Smooth muscle cell (in vitro differentiated cells): ENCODE measurements at regions not wholly inside any gene's neighbourhood (a gene's known extent, or its start where the extent isn't known, plus 50 kb on each side); places are given as distances from the start of the nearest gene placed in this dataset.

Source experiments
- DNase-seq: peaks from one replicate; lab custom pipeline; 2025; ENCODE audit not compliant: unreplicated experiment; lab: John Stamatoyannopoulos, UW
- H2AFZ ChIP-seq: fragments of 200-600 bp; sonication (generic); 2 replicates; pipeline ENCODE4 v1.6.0; 2016; ENCODE audit warnings: antibody characterized with exemption, low read depth, mild to moderate bottlenecking
- H3F3A ChIP-seq: fragments of 200-600 bp; sonication (generic); 2 replicates; pipeline ENCODE4 v1.6.0; 2017; ENCODE audit warnings: antibody characterized with exemption, low read depth
- H3K27ac ChIP-seq: fragments of 200-600 bp; sonication (generic); 2 replicates; pipeline ENCODE4 v1.5.1; 2016; ENCODE audit warnings: low read depth, mild to moderate bottlenecking
- H3K27me3 ChIP-seq: fragments of 200-600 bp; sonication (generic); 2 replicates; pipeline ENCODE4 v1.6.1; 2016; ENCODE audit warnings: low read depth, mild to moderate bottlenecking
- H3K36me3 ChIP-seq: fragments of 200-600 bp; sonication (generic); 2 replicates; pipeline ENCODE4 v1.5.1; 2016; ENCODE audit warnings: low read depth
- H3K4me1 ChIP-seq: fragments of 200-600 bp; sonication (generic); 2 replicates; pipeline ENCODE4 v1.5.1; 2016; ENCODE audit warnings: low read depth
- H3K4me2 ChIP-seq: fragments of 200-600 bp; sonication (generic); 2 replicates; pipeline ENCODE4 v1.6.0; 2016; ENCODE audit warnings: mild to moderate bottlenecking
- H3K4me3 ChIP-seq: fragments of 200-600 bp; sonication (generic); 2 replicates; pipeline ENCODE4 v1.5.1; 2016; ENCODE audit warnings: mild to moderate bottlenecking
- H3K79me2 ChIP-seq: fragments of 200-600 bp; sonication (generic); 2 replicates; pipeline ENCODE4 v1.6.0; 2016; ENCODE audit warnings: low read depth, mild to moderate bottlenecking
- H3K9ac ChIP-seq: fragments of 200-600 bp; sonication (generic); 2 replicates; pipeline ENCODE4 v1.6.0; 2016; ENCODE audit warnings: low read depth
- H3K9me3 ChIP-seq: fragments of 200-600 bp; sonication (generic); replicated peaks from 2 replicates; pipeline ENCODE4 v1.5.1; 2016; ENCODE audit warnings: low read depth
- H4K20me1 ChIP-seq: fragments of 200-600 bp; sonication (generic); 2 replicates; pipeline ENCODE4 v1.6.0; 2016; ENCODE audit warnings: low read depth
- CTCF ChIP-seq: fragments of 200-600 bp; sonication (generic); IDR thresholded peaks from 2 replicates; pipeline ENCODE4 v1.5.1; 2017; ENCODE audit warnings: borderline replicate concordance, mild to moderate bottlenecking, antibody characterized with exemption; ENCODE audit not compliant: insufficient read depth, poor library complexity, severe bottlenecking
- WGBS: methylation state at CpG from one replicate; pipeline ENCODE4 v1.1.7; 2016; ENCODE audit warnings: low lambda C conversion rate; 5-methylcytosine and 5-hydroxymethylcytosine counted together

- WGBS: 93% methylated on average over 2 of the region's 2 CpGs
- H3F3A ChIP-seq: no peaks in the 10 kb centered on the region
These were observed 586.9 kb upstream of the KIRREL3 start for GRCh38 chr11:127587511-127587910.

GRCh38 chr11:127576210-127576609 is 575.6 kb upstream of the KIRREL3 start:
- no peak overlapping the region for H2AFZ ChIP-seq
- H3K4me1 ChIP-seq: no peaks in the 10 kb centered on the region
- no peaks in the 10 kb centered on the region for H3K36me3 ChIP-seq
- H3K27me3 ChIP-seq: no peaks in the 10 kb centered on the region
- H3F3A ChIP-seq: no peaks in the 10 kb centered on the region
- no peak for TF ChIP-seq CTCF
- no peaks in the 10 kb centered on the region for H3K9me3 ChIP-seq
- no peak for DNase-seq
- H4K20me1 ChIP-seq: no peaks in the 10 kb centered on the region
- H3K27ac ChIP-seq: no peak overlapping the region
- H3K79me2 ChIP-seq: no peaks in the 10 kb centered on the region
- H3K4me3 ChIP-seq: no peak overlapping the region
- no peak overlapping the region for H3K4me2 ChIP-seq
- 88% methylated on average over 7 of the region's 7 CpGs for whole genome bisulfite sequencing
- H3K9ac ChIP-seq: no peak overlapping the region

More at GRCh38 chr11:127587511-127587910, 586.9 kb upstream of the KIRREL3 start:
- Histone ChIP-seq H3K79me2 (no peaks in the 10 kb centered on the region), H2AFZ (no peak overlapping the region), H3K9ac (no peak overlapping the region), H3K4me3 (no peak overlapping the region), H3K4me1 (no peaks in the 10 kb centered on the region), H3K27ac (no peak overlapping the region), H4K20me1 (no peaks in the 10 kb centered on the region), H3K9me3 (no peaks in the 10 kb centered on the region), H3K27me3 (peaks cover 2% of the 10 kb centered on the region), H3K36me3 (no peaks in the 10 kb centered on the region), H3K4me2 (no peak overlapping the region)
- no peak for TF ChIP-seq CTCF
- DNase-seq: no peak

GRCh38 chr11:127574478-127574877 is 573.9 kb upstream of the KIRREL3 start:
- Histone ChIP-seq H3K36me3 (no peaks in the 10 kb centered on the region), H3K4me2 (no peak overlapping the region), H3K27ac (no peak overlapping the region), H3K9me3 (no peaks in the 10 kb centered on the region), H4K20me1 (no peaks in the 10 kb centered on the region), H3K9ac (no peak overlapping the region), H3F3A (no peaks in the 10 kb centered on the region), H3K4me1 (no peaks in the 10 kb centered on the region), H3K27me3 (no peaks in the 10 kb centered on the region), H3K79me2 (no peaks in the 10 kb centered on the region), H2AFZ (no peak overlapping the region), H3K4me3 (no peak overlapping the region)
- TF ChIP-seq CTCF: no peak
- no peak for DNase-seq
- 45% methylated on average over 5 of the region's 5 CpGs for whole genome bisulfite sequencing

DNA sequence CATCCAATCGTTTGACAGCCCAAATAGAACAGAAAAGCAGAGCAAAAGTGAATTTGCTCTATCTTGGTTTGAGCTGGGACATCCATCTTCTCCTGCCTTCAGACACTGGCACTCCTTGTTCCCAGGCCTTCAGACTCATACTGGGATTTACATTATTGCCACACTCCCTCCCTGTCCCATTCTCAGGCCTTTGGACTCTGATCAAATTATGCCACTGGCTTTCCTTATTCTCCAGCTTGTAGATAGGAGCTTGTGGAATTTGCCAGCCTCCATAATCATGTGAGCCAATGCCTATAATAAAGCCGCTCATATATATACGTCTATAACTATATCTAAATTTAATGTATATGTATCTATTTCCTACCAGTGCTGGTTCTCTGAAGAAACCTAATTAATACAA is 568.3 kb upstream of the KIRREL3 start:
- H3K9me3 ChIP-seq: no peaks in the 10 kb centered on the region
- H4K20me1 ChIP-seq: no peaks in the 10 kb centered on the region
- TF ChIP-seq CTCF: no peak
- H3K4me1 ChIP-seq: no peaks in the 10 kb centered on the region
- no peak overlapping the region for H3K9ac ChIP-seq
- H3K27ac ChIP-seq: no peak overlapping the region
- no peaks in the 10 kb centered on the region for H3K27me3 ChIP-seq
- no peaks in the 10 kb centered on the region for H3K36me3 ChIP-seq
- no peak overlapping the region for H2AFZ ChIP-seq
- H3F3A ChIP-seq: peaks cover 2% of the 10 kb centered on the region
- no peaks in the 10 kb centered on the region for H3K79me2 ChIP-seq
- 69% methylated on average over 3 of the region's 3 CpGs for WGBS
- no peak overlapping the region for H3K4me3 ChIP-seq
- DNase-seq: no peak
- H3K4me2 ChIP-seq: no peak overlapping the region
